GM23338 (cell line): ENCODE measurements at regions not wholly inside any gene's neighbourhood (a gene's known extent, or its start where the extent isn't known, plus 50 kb on each side); places are given as distances from the start of the nearest gene placed in this dataset.

Experiments used
- ATAC-seq: fragments of 200-7000 bp; cut with Tn5 transposase; 3 replicates; pipeline ENCODE4 v1.9.1; 2020
- DNase-seq: peaks from one replicate; pipeline ENCODE4 v3.0.0-alpha.2; 2015; ENCODE audit warnings: low spot score
- H2AFZ ChIP-seq: fragments of 200-600 bp; sonication (generic); 2 replicates; pipeline ENCODE4 v1.8.0; 2016; ENCODE audit warnings: antibody characterized with exemption, mild to moderate bottlenecking, moderate library complexity
- H3F3A ChIP-seq: fragments of 200-600 bp; sonication (generic); replicated peaks from 2 replicates; pipeline ENCODE4 v1.8.0; 2017; ENCODE audit warnings: antibody characterized with exemption, mixed run types, low read depth
- H3K27ac ChIP-seq: fragments of 200-600 bp; sonication (generic); 2 replicates; pipeline ENCODE4 v1.6.1; 2016; ENCODE audit warnings: low read depth
- H3K27me3 ChIP-seq: fragments of 200-600 bp; sonication (generic); 2 replicates; pipeline ENCODE4 v1.8.0; 2016; ENCODE audit warnings: mild to moderate bottlenecking, mixed run types, moderate library complexity; ENCODE audit not compliant: insufficient read depth
- H3K36me3 ChIP-seq: fragments of 200-600 bp; sonication (generic); 2 replicates; pipeline ENCODE4 v1.8.0; 2016; ENCODE audit warnings: mild to moderate bottlenecking; ENCODE audit not compliant: insufficient read depth
- H3K4me1 ChIP-seq: fragments of 200-600 bp; sonication (generic); 2 replicates; pipeline ENCODE4 v1.8.0; 2016; ENCODE audit warnings: mild to moderate bottlenecking, moderate library complexity; ENCODE audit not compliant: insufficient read depth
- H3K4me2 ChIP-seq: fragments of 200-600 bp; sonication (generic); 2 replicates; pipeline ENCODE4 v1.7.1; 2017; ENCODE audit warnings: mixed run types
- H3K4me3 ChIP-seq: fragments of 200-600 bp; sonication (generic); 2 replicates; pipeline ENCODE4 v1.6.1; 2016; ENCODE audit warnings: mixed run types
- H3K79me2 ChIP-seq: fragments of 200-600 bp; sonication (generic); replicated peaks from 2 replicates; pipeline ENCODE4 v1.8.0; 2017; ENCODE audit warnings: mild to moderate bottlenecking; ENCODE audit not compliant: insufficient read depth
- H3K9me2 ChIP-seq: fragments of 200-600 bp; sonication (generic); 2 replicates; pipeline ENCODE4 v1.8.0; 2017; ENCODE audit not compliant: insufficient read depth
- H4K20me1 ChIP-seq: fragments of 200-600 bp; sonication (generic); replicated peaks from 2 replicates; pipeline ENCODE4 v1.8.0; 2017; ENCODE audit warnings: mild to moderate bottlenecking; ENCODE audit not compliant: insufficient read depth
- H3K27ac Mint-ChIP-seq: 2 replicates; pipeline ENCODE4 v1.8.0; 2020; ENCODE audit warnings: inconsistent platforms, mild to moderate bottlenecking, moderate library complexity, mixed read lengths
- H3K27me3 Mint-ChIP-seq: 3 replicates; pipeline ENCODE4 v1.8.0; 2022; ENCODE audit warnings: low read depth, mild to moderate bottlenecking, moderate library complexity, mixed read lengths, inconsistent platforms; ENCODE audit not compliant: insufficient read depth, poor library complexity
- H3K36me3 Mint-ChIP-seq: 3 replicates; pipeline ENCODE4 v1.8.0; 2021; ENCODE audit warnings: low read depth, mild to moderate bottlenecking, inconsistent platforms, moderate library complexity, mixed read lengths
- H3K4me1 Mint-ChIP-seq: 3 replicates; pipeline ENCODE4 v1.8.0; 2020; ENCODE audit warnings: mild to moderate bottlenecking, inconsistent platforms, mixed read lengths
- H3K4me3 Mint-ChIP-seq: 3 replicates; pipeline ENCODE4 v1.8.0; 2021; ENCODE audit warnings: moderate library complexity, mild to moderate bottlenecking, inconsistent platforms, mixed read lengths
- H3K9me3 Mint-ChIP-seq: 3 replicates; pipeline ENCODE4 v1.8.0; 2020; ENCODE audit warnings: moderate library complexity, mild to moderate bottlenecking, inconsistent platforms, mixed read lengths
- EZH2phosphoT487 ChIP-seq: fragments of 200-600 bp; sonication (generic); IDR thresholded peaks from one replicate; pipeline ENCODE4 v1.8.1; 2018; ENCODE audit warnings: antibody characterized with exemption; ENCODE audit not compliant: unreplicated experiment
- JUNB ChIP-seq: IDR thresholded peaks from one replicate; pipeline ENCODE4 v1.6.1; 2016; ENCODE audit warnings: antibody characterized with exemption; ENCODE audit not compliant: unreplicated experiment
- NANOG ChIP-seq: IDR thresholded peaks from 2 replicates; pipeline ENCODE4 v1.6.1; 2016; ENCODE audit warnings: antibody characterized with exemption, borderline replicate concordance
- POLR2AphosphoS5 ChIP-seq: IDR thresholded peaks from 2 replicates; pipeline ENCODE4 v1.6.1; 2016; ENCODE audit warnings: antibody characterized with exemption, low read depth
- ZNF114 ChIP-seq: fragments of 250-450 bp; sonication (Bioruptor Pico); IDR thresholded peaks from 2 replicates; pipeline ENCODE4 v1.5.0; 2020; ENCODE audit warnings: mild to moderate bottlenecking, moderate library complexity
- ZNF331 ChIP-seq: fragments of 250-450 bp; sonication (Bioruptor Pico); IDR thresholded peaks from 2 replicates; pipeline ENCODE4 v1.5.0; 2020; ENCODE audit warnings: low read depth, mild to moderate bottlenecking, moderate library complexity
- ZNF462 ChIP-seq: fragments of 250-450 bp; sonication (Bioruptor Pico); IDR thresholded peaks from 2 replicates; pipeline ENCODE4 v1.5.0; 2020; ENCODE audit warnings: mild to moderate bottlenecking, moderate library complexity

- TF ChIP-seq ZNF462 (CRISPR knock-in tag) (no peak), NANOG (no peak), EZH2phosphoT487 (no peak), ZNF114 (CRISPR knock-in tag) (no peak), JUNB (no peak), ZNF331 (CRISPR knock-in tag) (no peak)
These were observed 97.3 kb upstream of the ZBTB20 start (continued) for GRCh38 chr3:115244350-115244749.

- peaks cover 4% of the 10 kb centered on the region; the same call in 1 of the 3 replicates for H3K9me3 Mint-ChIP-seq
- Histone ChIP-seq H3K4me3 (no peak overlapping the region), H2AFZ (no peak overlapping the region), H3K4me1 (no peaks in the 10 kb centered on the region), H3K36me3 (no peaks in the 10 kb centered on the region), H3F3A (no peaks in the 10 kb centered on the region), H3K27me3 (no peaks in the 10 kb centered on the region), H3K9me2 (no peaks in the 10 kb centered on the region), H3K27ac (no peak overlapping the region), H4K20me1 (no peaks in the 10 kb centered on the region), H3K79me2 (no peaks in the 10 kb centered on the region), H3K4me2 (no peak overlapping the region)
- no peak overlapping the region for H3K27ac Mint-ChIP-seq
- H3K4me1 Mint-ChIP-seq: peaks cover 3% of the 10 kb centered on the region; the same call in 1 of the 3 replicates
- no peaks in the 10 kb centered on the region for H3K36me3 Mint-ChIP-seq
- ATAC-seq: no peak
- no peak overlapping the region for H3K4me3 Mint-ChIP-seq
- no peaks in the 10 kb centered on the region for H3K27me3 Mint-ChIP-seq
- no peak for DNase-seq
- TF ChIP-seq POLR2AphosphoS5 (no peak), ZNF462 (CRISPR knock-in tag) (no peak)
These were observed 98.3 kb upstream of the ZBTB20 start for GRCh38 chr3:115245438-115245837.
